HG03469 (cell line): ENCODE measurements at regions not wholly inside any gene's neighbourhood (a gene's known extent, or its start where the extent isn't known, plus 50 kb on each side); places are given as distances from the start of the nearest gene placed in this dataset.

Experiments
- ATAC-seq: cut with Tn5 transposase; IDR thresholded peaks from one replicate; pipeline ENCODE4 v1.9.1; 2021; ENCODE audit warnings: mild to moderate bottlenecking, moderate library complexity, moderate number of reproducible peaks; ENCODE audit not compliant: unreplicated experiment

- ATAC-seq, result no peak
Measured at GRCh38 chr2:160672211-160672610, 178.6 kb upstream of the RBMS1 start.

GRCh38 chr2:160674146-160674750 lies 180.6 kb upstream of the RBMS1 start:
- no peak for ATAC-seq

GRCh38 chr2:160679686-160680085 lies 186.1 kb upstream of the RBMS1 start:
- ATAC-seq, result no peak

- ATAC-seq, result no peak
Measured at GRCh38 chr2:160680294-160680693, 186.7 kb upstream of the RBMS1 start.

- ATAC-seq, result no peak
Measured at GRCh38 chr2:160680974-160681373, 187.4 kb upstream of the RBMS1 start.

GRCh38 chr2:160683206-160683605 lies 189.6 kb upstream of the RBMS1 start:
- no peak for ATAC-seq

GRCh38 chr2:160687629-160688028 lies 194.0 kb upstream of the RBMS1 start:
- no peak for ATAC-seq

GRCh38 chr2:160689441-160689840 lies 195.8 kb upstream of the RBMS1 start:
- no peak for ATAC-seq

- no peak for ATAC-seq
Measured at GRCh38 chr2:160694221-160694620, 200.6 kb upstream of the RBMS1 start.

- peak; percentile 52 for ATAC-seq
Measured at GRCh38 chr2:160694631-160695030, 201.0 kb upstream of the RBMS1 start.

GRCh38 chr2:160695402-160696086 lies 201.9 kb upstream of the RBMS1 start:
- ATAC-seq, result no peak

- ATAC-seq, result no peak
Measured at GRCh38 chr2:160696087-160696452, 202.5 kb upstream of the RBMS1 start.

GRCh38 chr2:160697817-160698216 lies 204.2 kb upstream of the RBMS1 start:
- no peak for ATAC-seq

- ATAC-seq, result no peak
Measured at GRCh38 chr2:160700021-160700814, 206.6 kb upstream of the RBMS1 start.

GRCh38 chr2:160701822-160702221 lies 208.2 kb upstream of the RBMS1 start:
- no peak for ATAC-seq

- no peak for ATAC-seq
Measured at GRCh38 chr2:160702754-160703153, 209.1 kb upstream of the RBMS1 start.

- peak; percentile 84 for ATAC-seq
Measured at GRCh38 chr2:160703648-160704585, 210.3 kb upstream of the RBMS1 start.

- ATAC-seq, result no peak
Measured at GRCh38 chr2:160715428-160715827, 221.8 kb upstream of the RBMS1 start.

GRCh38 chr2:160719116-160719515 lies 225.5 kb upstream of the RBMS1 start:
- no peak for ATAC-seq

- no peak for ATAC-seq
Measured at GRCh38 chr2:160720098-160720497, 226.5 kb upstream of the RBMS1 start.
